GM12878 (cell line): ENCODE measurements at regions not wholly inside any gene's neighbourhood (a gene's known extent, or its start where the extent isn't known, plus 50 kb on each side); places are given as distances from the start of the nearest gene placed in this dataset.

Experiments used
- POLR2AphosphoS2 ChIP-seq: IDR thresholded peaks from 2 replicates; pipeline ENCODE4 v1.6.1; 2011; ENCODE audit warnings: low read depth, mild to moderate bottlenecking, low read length, improper control_type of control experiment, moderate library complexity
- POLR2AphosphoS5 ChIP-seq: IDR thresholded peaks from 2 replicates; pipeline ENCODE4 v1.6.1; 2011; ENCODE audit warnings: mild to moderate bottlenecking, low read length, inconsistent platforms
- RBBP5 ChIP-seq: fragments of 200-600 bp; sonication (generic); conservative IDR thresholded peaks from 2 replicates; pipeline ENCODE4 v1.6.1; 2016
- TF ChIP-seq, protein P1 (sequence below), 3 experiments: IDR thresholded peaks in 2 of 3; conservative IDR thresholded peaks in 1 of 3; 2 replicates each; pipeline ENCODE4 v1.5.1; 2011; ENCODE audit warnings: low read depth in 3 of 3, low read length in 3 of 3, mild to moderate bottlenecking in 3 of 3, control low read depth in 2 of 3, moderate library complexity in 2 of 3, inconsistent platforms in 1 of 3, mixed read lengths in 1 of 3; ENCODE audit not compliant: control insufficient read depth in 2 of 3, insufficient read depth in 1 of 3; ENCODE audit errors: extremely low read depth in 1 of 3

- TF ChIP-seq RBBP5, result no peak
- TF ChIP-seq, protein P1, sequence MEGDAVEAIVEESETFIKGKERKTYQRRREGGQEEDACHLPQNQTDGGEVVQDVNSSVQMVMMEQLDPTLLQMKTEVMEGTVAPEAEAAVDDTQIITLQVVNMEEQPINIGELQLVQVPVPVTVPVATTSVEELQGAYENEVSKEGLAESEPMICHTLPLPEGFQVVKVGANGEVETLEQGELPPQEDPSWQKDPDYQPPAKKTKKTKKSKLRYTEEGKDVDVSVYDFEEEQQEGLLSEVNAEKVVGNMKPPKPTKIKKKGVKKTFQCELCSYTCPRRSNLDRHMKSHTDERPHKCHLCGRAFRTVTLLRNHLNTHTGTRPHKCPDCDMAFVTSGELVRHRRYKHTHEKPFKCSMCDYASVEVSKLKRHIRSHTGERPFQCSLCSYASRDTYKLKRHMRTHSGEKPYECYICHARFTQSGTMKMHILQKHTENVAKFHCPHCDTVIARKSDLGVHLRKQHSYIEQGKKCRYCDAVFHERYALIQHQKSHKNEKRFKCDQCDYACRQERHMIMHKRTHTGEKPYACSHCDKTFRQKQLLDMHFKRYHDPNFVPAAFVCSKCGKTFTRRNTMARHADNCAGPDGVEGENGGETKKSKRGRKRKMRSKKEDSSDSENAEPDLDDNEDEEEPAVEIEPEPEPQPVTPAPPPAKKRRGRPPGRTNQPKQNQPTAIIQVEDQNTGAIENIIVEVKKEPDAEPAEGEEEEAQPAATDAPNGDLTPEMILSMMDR (IDR thresholded peaks at IDR 0.05 in 2 of 3, conservative IDR thresholded peaks at IDR 0.05 in 1 of 3; ENCODE audit: control insufficient read depth in 2 of 3, extremely low read depth in 1 of 3, insufficient read depth in 1 of 3, low read depth in 3 of 3, low read length in 3 of 3), result no peak
- TF ChIP-seq POLR2AphosphoS2, result no peak
- TF ChIP-seq POLR2AphosphoS5, result no peak
These were observed 256.4 kb downstream of the SNAPC1 start for GRCh38 chr14:62018606-62019005.
